ENCODE measurements at regions not wholly inside any gene's neighbourhood (a gene's known extent, or its start where the extent isn't known, plus 50 kb on each side); places are given as distances from the start of the nearest gene placed in this dataset.
A peak's percentile ranks its signal among the peaks of the same experiment; 100 is the strongest.

- no peaks in the 10 kb centered on the region for H3K4me1 Mint-ChIP-seq
- no peaks in the 10 kb centered on the region for H3K36me3 Mint-ChIP-seq
- no peak for DNase-seq
- no peak overlapping the region for H3K27ac Mint-ChIP-seq
- H3K9me3 Mint-ChIP-seq: no peaks in the 10 kb centered on the region
- H3K27me3 Mint-ChIP-seq (ENCODE audit: low read depth in 3 of 3): peaks cover 0 to 2% (median 2%) of the 10 kb centered on the region in 3 donors
- no peak overlapping the region for H3K4me3 Mint-ChIP-seq
These were observed 303.7 kb downstream of the HLX start for GRCh38 chr1:221182791-221183533.

GRCh38 chr1:221184131-221184794, 305.0 kb downstream of the HLX start:
- no peak for DNase-seq
- Mint-ChIP-seq H3K36me3 (no peaks in the 10 kb centered on the region), H3K27ac (no peak overlapping the region), H3K27me3 (ENCODE audit: low read depth in 3 of 3) (peaks cover 0 to 4% (median 0%) of the 10 kb centered on the region in 3 donors), H3K4me3 (no peak overlapping the region), H3K9me3 (no peaks in the 10 kb centered on the region), H3K4me1 (no peaks in the 10 kb centered on the region)

GRCh38 chr1:221187174-221187573, 307.9 kb downstream of the HLX start:
- H3K4me3 Mint-ChIP-seq: no peak overlapping the region
- H3K4me1 Mint-ChIP-seq: no peaks in the 10 kb centered on the region
- no peak overlapping the region for H3K27ac Mint-ChIP-seq
- peaks cover 0 to 4% (median 0%) of the 10 kb centered on the region in 3 donors for H3K27me3 Mint-ChIP-seq (ENCODE audit: low read depth in 3 of 3)
- H3K9me3 Mint-ChIP-seq: no peaks in the 10 kb centered on the region
- DNase-seq: no peak
- H3K36me3 Mint-ChIP-seq: no peaks in the 10 kb centered on the region

- Mint-ChIP-seq H3K4me1 (no peaks in the 10 kb centered on the region), H3K27ac (no peak overlapping the region), H3K9me3 (no peaks in the 10 kb centered on the region), H3K27me3 (ENCODE audit: low read depth in 3 of 3) (peaks cover 0 to 4% (median 0%) of the 10 kb centered on the region in 3 donors), H3K36me3 (no peaks in the 10 kb centered on the region), H3K4me3 (no peak overlapping the region)
- DNase-seq: no peak
These were observed 309.2 kb downstream of the HLX start for GRCh38 chr1:221188458-221188857.

GRCh38 chr1:221190249-221190648, 311.0 kb downstream of the HLX start:
- Mint-ChIP-seq H3K27ac (no peak overlapping the region), H3K4me1 (no peaks in the 10 kb centered on the region), H3K4me3 (no peak overlapping the region), H3K27me3 (ENCODE audit: low read depth in 3 of 3) (peaks cover 0 to 4% (median 0%) of the 10 kb centered on the region in 3 donors), H3K36me3 (no peaks in the 10 kb centered on the region), H3K9me3 (no peaks in the 10 kb centered on the region)
- DNase-seq: no peak

- H3K36me3 Mint-ChIP-seq: no peaks in the 10 kb centered on the region
- DNase-seq: no peak
- H3K27ac Mint-ChIP-seq: no peak overlapping the region
- H3K4me3 Mint-ChIP-seq: no peak overlapping the region
- H3K4me1 Mint-ChIP-seq: no peaks in the 10 kb centered on the region
- peaks cover 0 to 1% (median 0%) of the 10 kb centered on the region in 3 donors for H3K27me3 Mint-ChIP-seq (ENCODE audit: low read depth in 3 of 3)
- H3K9me3 Mint-ChIP-seq: peaks cover 0 to 5% (median 1%) of the 10 kb centered on the region in 6 donors
These were observed 312.8 kb downstream of the HLX start for GRCh38 chr1:221192055-221192454.

GRCh38 chr1:221200464-221200863, 321.2 kb downstream of the HLX start:
- H3K27ac Mint-ChIP-seq: no peak overlapping the region
- peaks cover 0 to 1% (median 0%) of the 10 kb centered on the region in 3 donors for H3K27me3 Mint-ChIP-seq (ENCODE audit: low read depth in 3 of 3)
- DNase-seq: no peak
- H3K4me3 Mint-ChIP-seq: no peak overlapping the region
- H3K9me3 Mint-ChIP-seq: peaks cover 0 to 6% (median 1%) of the 10 kb centered on the region in 6 donors
- no peaks in the 10 kb centered on the region for H3K36me3 Mint-ChIP-seq
- H3K4me1 Mint-ChIP-seq: no peaks in the 10 kb centered on the region

GRCh38 chr1:221201773-221202172, 322.5 kb downstream of the HLX start:
- H3K36me3 Mint-ChIP-seq: no peaks in the 10 kb centered on the region
- no peak for DNase-seq

GRCh38 chr1:221203224-221204054, 324.2 kb downstream of the HLX start:
- Mint-ChIP-seq H3K27ac (no peak overlapping the region), H3K36me3 (no peaks in the 10 kb centered on the region), H3K4me1 (no peaks in the 10 kb centered on the region), H3K9me3 (no peaks in the 10 kb centered on the region), H3K4me3 (no peak overlapping the region), H3K27me3 (ENCODE audit: low read depth in 3 of 3) (peaks cover 0 to 4% (median 0%) of the 10 kb centered on the region in 3 donors)
- DNase-seq: peak; percentile 21 to 28 (median 24)

More at GRCh38 chr1:221201773-221202172, 322.5 kb downstream of the HLX start:
- Mint-ChIP-seq H3K4me1 (no peaks in the 10 kb centered on the region), H3K9me3 (peaks cover 0 to 2% (median 0%) of the 10 kb centered on the region in 6 donors), H3K27me3 (ENCODE audit: low read depth in 3 of 3) (peaks cover 0 to 4% (median 0%) of the 10 kb centered on the region in 3 donors), H3K27ac (no peak overlapping the region), H3K4me3 (no peak overlapping the region)

- peaks cover 0 to 5% (median 0%) of the 10 kb centered on the region in 3 donors for H3K27me3 Mint-ChIP-seq (ENCODE audit: low read depth in 3 of 3)
- DNase-seq: no peak
- no peaks in the 10 kb centered on the region for H3K36me3 Mint-ChIP-seq
- no peaks in the 10 kb centered on the region for H3K9me3 Mint-ChIP-seq
- H3K4me3 Mint-ChIP-seq: no peak overlapping the region
- H3K27ac Mint-ChIP-seq: no peak overlapping the region
- no peaks in the 10 kb centered on the region for H3K4me1 Mint-ChIP-seq
These were observed 325.0 kb downstream of the HLX start for GRCh38 chr1:221204055-221204833.

GRCh38 chr1:221206076-221206475, 326.8 kb downstream of the HLX start:
- Mint-ChIP-seq H3K9me3 (peaks cover 0 to 2% (median 0%) of the 10 kb centered on the region in 6 donors), H3K27me3 (ENCODE audit: low read depth in 3 of 3) (peaks cover 0 to 4% (median 0%) of the 10 kb centered on the region in 3 donors), H3K4me1 (no peaks in the 10 kb centered on the region), H3K27ac (no peak overlapping the region), H3K36me3 (no peaks in the 10 kb centered on the region), H3K4me3 (no peak overlapping the region)
- no peak for DNase-seq

- DNase-seq: no peak
- Mint-ChIP-seq H3K27ac (no peak overlapping the region), H3K27me3 (ENCODE audit: low read depth in 3 of 3) (peaks cover 0 to 2% (median 2%) of the 10 kb centered on the region in 3 donors), H3K9me3 (peaks cover 0 to 3% (median 0%) of the 10 kb centered on the region in 6 donors), H3K4me1 (no peaks in the 10 kb centered on the region), H3K4me3 (no peak overlapping the region), H3K36me3 (no peaks in the 10 kb centered on the region)
These were observed 333.7 kb downstream of the HLX start for GRCh38 chr1:221212926-221213325.

- peaks cover 0 to 2% (median 0%) of the 10 kb centered on the region in 3 donors for H3K27me3 Mint-ChIP-seq (ENCODE audit: low read depth in 3 of 3)
- no peak overlapping the region for H3K27ac Mint-ChIP-seq
- H3K9me3 Mint-ChIP-seq: peaks cover 0 to 8% (median 0%) of the 10 kb centered on the region in 6 donors
- no peaks in the 10 kb centered on the region for H3K4me1 Mint-ChIP-seq
- no peak overlapping the region for H3K4me3 Mint-ChIP-seq
- no peaks in the 10 kb centered on the region for H3K36me3 Mint-ChIP-seq
- DNase-seq: no peak
These were observed 337.8 kb downstream of the HLX start for GRCh38 chr1:221217029-221217428.

All from immature natural killer cell (primary cell).